ENCODE measurements at regions not wholly inside any gene's neighbourhood (a gene's known extent, or its start where the extent isn't known, plus 50 kb on each side); places are given as distances from the start of the nearest gene placed in this dataset.

DNA sequence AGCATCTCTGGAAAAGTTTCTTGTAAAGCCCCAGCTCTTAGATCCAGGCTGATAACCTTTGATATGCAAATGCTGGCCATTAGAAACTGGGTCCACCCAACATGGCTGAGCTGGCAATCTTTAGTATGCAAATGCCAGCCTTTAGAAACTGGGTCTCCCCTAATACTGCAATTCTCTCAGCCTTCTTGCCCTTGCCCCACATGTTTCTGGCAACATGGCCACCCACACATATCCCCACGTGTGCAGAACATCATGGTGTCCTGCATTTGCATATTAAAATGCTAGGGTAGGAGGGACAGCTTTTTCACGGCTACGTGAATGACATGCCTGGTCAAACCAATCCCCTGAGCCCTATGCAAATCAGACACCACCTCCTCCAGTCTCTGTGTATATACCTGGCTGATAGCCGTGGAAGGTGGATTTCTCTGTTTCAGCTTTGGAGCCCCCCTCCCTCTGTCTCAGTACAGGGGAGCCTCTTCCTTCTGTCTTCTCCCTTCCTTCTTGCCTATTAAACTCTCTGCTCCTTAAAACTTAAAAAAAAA lies 344.0 kb upstream of the NWD2 start:
- H2BK15ac ChIP-seq (ENCODE audit: low read depth, poor library complexity, severe bottlenecking): no peak overlapping the region
- no peak for DNase-seq
- no peak overlapping the region for H3K23ac ChIP-seq (ENCODE audit: low read length in 2 of 2)
- H4K91ac ChIP-seq (ENCODE audit: low read length): no peak overlapping the region
- H2AK5ac ChIP-seq (ENCODE audit: low read length, severe bottlenecking): no peak overlapping the region
- H2BK12ac ChIP-seq (ENCODE audit: low read length in 2 of 2): no peak overlapping the region
- H2AFZ ChIP-seq (ENCODE audit: low read depth, low read length): no peak overlapping the region
- H3K9ac ChIP-seq (ENCODE audit: low read length): no peak overlapping the region
- H3K14ac ChIP-seq (ENCODE audit: low read length in 2 of 2): no peak overlapping the region
- H3K36me3 ChIP-seq (ENCODE audit: control insufficient read depth in 1 of 2, insufficient read depth in 2 of 2, low read depth in 1 of 2, low read length in 2 of 2): no peaks in the 10 kb centered on the region
- H2BK5ac ChIP-seq (ENCODE audit: low read depth, low read length, poor library complexity, severe bottlenecking): no peak overlapping the region
- H3K4me1 ChIP-seq (ENCODE audit: control insufficient read depth, insufficient read depth, low read depth, low read length): no peaks in the 10 kb centered on the region
- H3K79me1 ChIP-seq (replicated peaks; ENCODE audit: low read length, poor library complexity, severe bottlenecking): no peaks in the 10 kb centered on the region
- no peak overlapping the region for H3K27ac ChIP-seq (ENCODE audit: low read length, poor library complexity, severe bottlenecking)
- no peak overlapping the region for H3K4me3 ChIP-seq (ENCODE audit: insufficient read depth in 1 of 2, low read depth in 1 of 2, low read length in 2 of 2)
- no peak overlapping the region for H4K8ac ChIP-seq (ENCODE audit: low read length)
- WGBS: 79% methylated on average over 4 of the region's 4 CpGs
- no peaks in the 10 kb centered on the region for H3K27me3 ChIP-seq (ENCODE audit: control insufficient read depth in 1 of 2, insufficient read depth in 1 of 2, low read length in 2 of 2)
- H3K4ac ChIP-seq (ENCODE audit: low read depth in 1 of 2, low read length in 2 of 2): no peak overlapping the region
- no peak overlapping the region for H3K18ac ChIP-seq (ENCODE audit: low read depth in 1 of 2, low read length in 2 of 2)
- peaks cover 4% of the 10 kb centered on the region for H3K9me3 ChIP-seq (ENCODE audit: control insufficient read depth, low read length)
- no peak overlapping the region for H2BK120ac ChIP-seq (ENCODE audit: low read depth, low read length)
- no peak overlapping the region for H3K4me2 ChIP-seq (ENCODE audit: low read length, poor library complexity, severe bottlenecking)

DNA sequence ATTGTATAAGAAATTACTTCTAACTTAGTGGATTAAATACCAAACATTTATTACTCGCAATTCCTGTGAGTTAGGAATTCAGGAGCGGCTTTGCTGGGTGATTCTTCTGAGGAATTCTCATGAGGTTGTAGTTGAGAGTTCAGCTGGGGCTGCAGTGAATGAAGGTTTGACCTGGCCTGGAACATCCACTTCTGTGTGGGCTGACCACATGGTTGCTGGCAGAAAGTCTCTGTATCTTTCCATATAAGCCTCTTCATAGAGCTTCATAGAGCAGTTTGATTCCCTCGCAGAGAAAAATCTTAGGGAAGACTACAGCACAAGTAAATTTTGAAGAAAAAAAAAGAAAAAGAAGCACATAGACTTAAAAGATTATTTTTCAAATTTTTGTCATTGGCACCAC lies 339.7 kb upstream of the NWD2 start:
- Histone ChIP-seq H2BK12ac (ENCODE audit: low read length in 2 of 2) (no peak overlapping the region), H3K4me1 (ENCODE audit: control insufficient read depth, insufficient read depth, low read depth, low read length) (no peaks in the 10 kb centered on the region), H3K4me2 (ENCODE audit: low read length, poor library complexity, severe bottlenecking) (no peak overlapping the region), H3K36me3 (ENCODE audit: control insufficient read depth in 1 of 2, insufficient read depth in 2 of 2, low read depth in 1 of 2, low read length in 2 of 2) (no peaks in the 10 kb centered on the region), H2AK5ac (ENCODE audit: low read length, severe bottlenecking) (no peak overlapping the region), H2BK120ac (ENCODE audit: low read depth, low read length) (no peak overlapping the region), H4K8ac (ENCODE audit: low read length) (no peak overlapping the region), H3K9me3 (ENCODE audit: control insufficient read depth, low read length) (no peaks in the 10 kb centered on the region), H2BK15ac (ENCODE audit: low read depth, poor library complexity, severe bottlenecking) (no peak overlapping the region), H3K79me1 (replicated peaks; ENCODE audit: low read length, poor library complexity, severe bottlenecking) (no peaks in the 10 kb centered on the region), H3K23ac (ENCODE audit: low read length in 2 of 2) (no peak overlapping the region), H3K27ac (ENCODE audit: low read length, poor library complexity, severe bottlenecking) (no peak overlapping the region), H3K9ac (ENCODE audit: low read length) (no peak overlapping the region), H4K91ac (ENCODE audit: low read length) (no peak overlapping the region), H2BK5ac (ENCODE audit: low read depth, low read length, poor library complexity, severe bottlenecking) (no peak overlapping the region), H3K4me3 (ENCODE audit: insufficient read depth in 1 of 2, low read depth in 1 of 2, low read length in 2 of 2) (no peak overlapping the region), H3K4ac (ENCODE audit: low read depth in 1 of 2, low read length in 2 of 2) (no peak overlapping the region), H3K27me3 (ENCODE audit: control insufficient read depth in 1 of 2, insufficient read depth in 1 of 2, low read length in 2 of 2) (no peaks in the 10 kb centered on the region), H3K14ac (ENCODE audit: low read length in 2 of 2) (no peak overlapping the region), H3K18ac (ENCODE audit: low read depth in 1 of 2, low read length in 2 of 2) (no peak overlapping the region), H2AFZ (ENCODE audit: low read depth, low read length) (no peak overlapping the region)
- no peak for DNase-seq
- WGBS: 95% methylated on average over 2 of the region's 3 CpGs

DNA sequence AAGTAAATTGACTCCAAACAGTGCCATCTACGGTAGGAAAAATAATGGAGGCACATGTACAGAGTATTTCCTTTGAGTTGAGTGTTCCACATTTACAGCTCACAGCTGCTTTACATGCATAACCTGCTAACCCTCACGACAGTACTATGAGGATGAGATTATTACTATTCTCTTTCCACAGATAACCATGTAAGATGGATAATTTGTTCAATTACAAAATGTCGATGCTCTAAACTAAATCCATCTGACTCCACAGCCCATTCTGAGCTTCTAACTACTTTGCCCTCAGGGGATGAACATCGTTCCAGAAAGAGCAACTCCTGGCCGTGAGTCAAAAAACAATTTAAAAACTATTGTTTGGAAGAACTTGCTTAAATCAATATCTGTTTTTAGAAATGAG lies 330.4 kb upstream of the NWD2 start:
- peaks cover 0 to 4% of the 10 kb centered on the region in 2 experiments for H3K27me3 ChIP-seq (ENCODE audit: control insufficient read depth in 1 of 2, insufficient read depth in 1 of 2, low read length in 2 of 2)
- H3K9me3 ChIP-seq (ENCODE audit: control insufficient read depth, low read length): no peaks in the 10 kb centered on the region
- H2BK120ac ChIP-seq (ENCODE audit: low read depth, low read length): no peak overlapping the region
- no peak overlapping the region for H3K14ac ChIP-seq (ENCODE audit: low read length in 2 of 2)
- H4K91ac ChIP-seq (ENCODE audit: low read length): no peak overlapping the region
- no peak overlapping the region for H3K4me3 ChIP-seq (ENCODE audit: insufficient read depth in 1 of 2, low read depth in 1 of 2, low read length in 2 of 2)
- H2BK5ac ChIP-seq (ENCODE audit: low read depth, low read length, poor library complexity, severe bottlenecking): no peak overlapping the region
- H3K18ac ChIP-seq (ENCODE audit: low read depth in 1 of 2, low read length in 2 of 2): no peak overlapping the region
- DNase-seq: no peak
- no peak overlapping the region for H3K23ac ChIP-seq (ENCODE audit: low read length in 2 of 2)
- no peaks in the 10 kb centered on the region for H3K36me3 ChIP-seq (ENCODE audit: control insufficient read depth in 1 of 2, insufficient read depth in 2 of 2, low read depth in 1 of 2, low read length in 2 of 2)
- H3K4me2 ChIP-seq (ENCODE audit: low read length, poor library complexity, severe bottlenecking): no peak overlapping the region
- H3K4ac ChIP-seq (ENCODE audit: low read depth in 1 of 2, low read length in 2 of 2): no peak overlapping the region
- H3K4me1 ChIP-seq (ENCODE audit: control insufficient read depth, insufficient read depth, low read depth, low read length): no peaks in the 10 kb centered on the region
- no peak overlapping the region for H2BK12ac ChIP-seq (ENCODE audit: low read length in 2 of 2)
- H4K8ac ChIP-seq (ENCODE audit: low read length): no peak overlapping the region
- H3K79me1 ChIP-seq (replicated peaks; ENCODE audit: low read length, poor library complexity, severe bottlenecking): no peaks in the 10 kb centered on the region
- H2AFZ ChIP-seq (ENCODE audit: low read depth, low read length): no peak overlapping the region
- no peak overlapping the region for H3K9ac ChIP-seq (ENCODE audit: low read length)
- H2AK5ac ChIP-seq (ENCODE audit: low read length, severe bottlenecking): no peak overlapping the region
- H2BK15ac ChIP-seq (ENCODE audit: low read depth, poor library complexity, severe bottlenecking): no peak overlapping the region
- no peak overlapping the region for H3K27ac ChIP-seq (ENCODE audit: low read length, poor library complexity, severe bottlenecking)
- WGBS: 100% methylated on average over 2 of the region's 5 CpGs

DNA sequence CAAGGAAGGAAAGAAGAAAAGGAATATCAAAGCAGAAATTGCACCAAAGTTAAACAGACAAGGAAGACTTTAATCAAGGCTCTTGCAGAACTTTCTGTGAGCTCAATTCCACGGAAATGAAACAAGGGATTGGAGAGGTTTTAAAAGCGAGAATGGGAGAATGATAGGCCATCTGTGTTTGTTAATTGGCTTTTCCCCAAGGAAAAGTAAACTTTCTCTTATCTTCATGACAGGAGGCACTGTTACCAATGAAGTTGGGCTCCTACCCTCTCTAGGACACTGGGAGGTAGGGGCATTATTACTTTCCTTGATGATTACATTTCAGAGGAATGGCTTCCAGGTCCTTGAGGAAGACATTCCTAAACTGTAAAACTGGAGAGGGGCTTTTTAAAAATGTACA lies 328.8 kb upstream of the NWD2 start:
- Histone ChIP-seq H2BK12ac (ENCODE audit: low read length in 2 of 2) (no peak overlapping the region), H3K27me3 (ENCODE audit: control insufficient read depth in 1 of 2, insufficient read depth in 1 of 2, low read length in 2 of 2) (peaks cover 0 to 4% of the 10 kb centered on the region in 2 experiments), H4K8ac (ENCODE audit: low read length) (no peak overlapping the region), H2BK120ac (ENCODE audit: low read depth, low read length) (no peak overlapping the region), H3K4me1 (ENCODE audit: control insufficient read depth, insufficient read depth, low read depth, low read length) (no peaks in the 10 kb centered on the region), H3K18ac (ENCODE audit: low read depth in 1 of 2, low read length in 2 of 2) (no peak overlapping the region), H2AFZ (ENCODE audit: low read depth, low read length) (no peak overlapping the region), H3K4me2 (ENCODE audit: low read length, poor library complexity, severe bottlenecking) (no peak overlapping the region), H2BK5ac (ENCODE audit: low read depth, low read length, poor library complexity, severe bottlenecking) (no peak overlapping the region), H3K36me3 (ENCODE audit: control insufficient read depth in 1 of 2, insufficient read depth in 2 of 2, low read depth in 1 of 2, low read length in 2 of 2) (no peaks in the 10 kb centered on the region), H3K23ac (ENCODE audit: low read length in 2 of 2) (no peak overlapping the region), H3K27ac (ENCODE audit: low read length, poor library complexity, severe bottlenecking) (no peak overlapping the region), H3K4me3 (ENCODE audit: insufficient read depth in 1 of 2, low read depth in 1 of 2, low read length in 2 of 2) (no peak overlapping the region), H2AK5ac (ENCODE audit: low read length, severe bottlenecking) (no peak overlapping the region), H4K91ac (ENCODE audit: low read length) (no peak overlapping the region), H3K14ac (ENCODE audit: low read length in 2 of 2) (no peak overlapping the region), H2BK15ac (ENCODE audit: low read depth, poor library complexity, severe bottlenecking) (no peak overlapping the region), H3K9ac (ENCODE audit: low read length) (no peak overlapping the region), H3K9me3 (ENCODE audit: control insufficient read depth, low read length) (no peaks in the 10 kb centered on the region), H3K4ac (ENCODE audit: low read depth in 1 of 2, low read length in 2 of 2) (no peak overlapping the region), H3K79me1 (replicated peaks; ENCODE audit: low read length, poor library complexity, severe bottlenecking) (no peaks in the 10 kb centered on the region)
- 20% methylated on average over 2 of the region's 2 CpGs for WGBS
- no peak for DNase-seq

All from mesenchymal stem cell (in vitro differentiated cells and primary cell).